HepG2 (cell line): ENCODE measurements at regions not wholly inside any gene's neighbourhood (a gene's known extent, or its start where the extent isn't known, plus 50 kb on each side); places are given as distances from the start of the nearest gene placed in this dataset.

Experiments used
- FOXM1 ChIP-seq: sonication (generic); formaldehyde crosslinking; IDR thresholded peaks from 2 replicates; pipeline ENCODE4 v1.5.0; 2020; ENCODE audit warnings: missing genetic modification reagents
- POLR2A ChIP-seq, 2 experiments: IDR thresholded peaks; 2 replicates each; pipeline ENCODE4 v1.6.1; 2011; ENCODE audit warnings: low read depth in 2 of 2, low read length in 2 of 2, mild to moderate bottlenecking in 1 of 2, moderate library complexity in 1 of 2; ENCODE audit not compliant: insufficient read depth in 1 of 2
- STAT5B ChIP-seq: sonication (generic); formaldehyde crosslinking; IDR thresholded peaks from 2 replicates; pipeline ENCODE4 v1.4.0; 2020; ENCODE audit warnings: missing genetic modification reagents
- ZNF747 ChIP-seq: sonication (generic); formaldehyde crosslinking; IDR thresholded peaks from 2 replicates; pipeline ENCODE4 v1.8.1; 2023; ENCODE audit warnings: missing genetic modification reagents, mild to moderate bottlenecking, borderline replicate concordance

DNA sequence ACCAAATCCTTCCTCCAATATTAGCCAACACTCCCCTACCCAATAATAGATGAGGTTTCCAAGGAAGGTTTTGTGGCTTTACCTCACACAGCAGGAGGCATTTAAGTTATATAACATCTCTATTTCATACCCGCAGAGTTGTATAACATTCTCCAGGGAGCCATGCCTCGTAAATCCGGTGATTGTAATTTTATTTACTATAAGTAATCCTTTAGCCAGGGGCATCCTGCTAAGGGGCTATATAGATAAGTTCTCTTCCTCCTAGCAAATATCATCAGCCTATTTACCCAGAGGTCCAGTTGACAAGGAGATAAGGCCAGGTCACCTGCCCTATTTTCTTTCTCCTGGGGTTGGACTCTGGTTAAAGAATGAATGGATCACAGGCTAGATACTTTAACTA, 2051.0 kb downstream of the EFNA5 start:
- TF ChIP-seq FOXM1 (CRISPR knock-in tag) (no peak), POLR2A (IDR thresholded peaks at IDR 0.05; ENCODE audit: insufficient read depth in 1 of 2, low read depth in 2 of 2, low read length in 2 of 2) (no peak), STAT5B (CRISPR knock-in tag) (no peak), ZNF747 (CRISPR knock-in tag) (no peak)
